Psoas muscle (tissue), 7 donors: ENCODE measurements at regions not wholly inside any gene's neighbourhood (a gene's known extent, or its start where the extent isn't known, plus 50 kb on each side); places are given as distances from the start of the nearest gene placed in this dataset.

Experiments
- ATAC-seq, 4 donors: fragments of 200-7000 bp; cut with Tn5 transposase; one replicate each; pipeline ENCODE4 v1.9.1; 2020; ENCODE audit warnings: moderate library complexity in 3 of 4, mild to moderate bottlenecking in 2 of 4
- DNase-seq, 2 donors: peaks; one replicate each; pipeline ENCODE4 v3.0.0-alpha.2; 2020
- H3K27ac ChIP-seq: fragments of 200-600 bp; one replicate; pipeline ENCODE4 v1.8.0; 2022
- H3K27me3 ChIP-seq, 3 donors: fragments of 200-600 bp in 1 of 3; one replicate each; pipeline versions ENCODE4 v1.6.1 to v1.8.0; 2013 to 2022; ENCODE audit warnings: low read length in 2 of 3, mild to moderate bottlenecking in 2 of 3, moderate library complexity in 1 of 3; ENCODE audit not compliant: insufficient read depth in 3 of 3
- H3K36me3 ChIP-seq, 2 donors: fragments of 200-600 bp in 1 of 2; one replicate each; pipeline versions ENCODE4 v1.6.1 to v1.8.0; 2013 to 2022; ENCODE audit warnings: low read depth in 1 of 2, mild to moderate bottlenecking in 1 of 2, moderate library complexity in 1 of 2; ENCODE audit not compliant: insufficient read depth in 1 of 2
- H3K4me1 ChIP-seq: fragments of 200-600 bp; one replicate; pipeline ENCODE4 v1.8.0; 2022
- H3K4me3 ChIP-seq: fragments of 200-600 bp; one replicate; pipeline ENCODE4 v1.8.0; 2022; ENCODE audit warnings: mild to moderate bottlenecking
- H3K9me3 ChIP-seq: fragments of 200-600 bp; one replicate; pipeline ENCODE4 v1.8.0; 2022
- CTCF ChIP-seq: fragments of 200-600 bp; IDR thresholded peaks from one replicate; pipeline ENCODE4 v1.8.0; 2022; ENCODE audit warnings: antibody characterized with exemption
- whole genome bisulfite sequencing, 3 donors: extraction: QIAGEN DNeasy Blood & Tissue Kit; methylation state at CpG; one replicate each; pipeline versions ENCODE4 v1.1.6 to v1.1.7; 2013; 5-methylcytosine and 5-hydroxymethylcytosine counted together
- intact Hi-C, 2 donors: fragments of 100-400 bp; cut with DNase I; formaldehyde crosslinking; loops; one replicate each; pipeline versions ENCODE4 v1.11.0 to v1.14.2; 2022
- donor health status: healthy with polysubstance abuse.
- donor health status: DM: no; HTN: no; CAD: no; lungs with moderate emphysema.
- donor health status: Bipolar disorder and iron deficiency.
- donor health status: healthy.
- donor health status: DM: yes; HTN: yes; CAD: no.
- donor health status: DM: no; HTN: no; CAD: no.
- donor health status: DM: yes; HTN: yes; CAD: no.

DNA sequence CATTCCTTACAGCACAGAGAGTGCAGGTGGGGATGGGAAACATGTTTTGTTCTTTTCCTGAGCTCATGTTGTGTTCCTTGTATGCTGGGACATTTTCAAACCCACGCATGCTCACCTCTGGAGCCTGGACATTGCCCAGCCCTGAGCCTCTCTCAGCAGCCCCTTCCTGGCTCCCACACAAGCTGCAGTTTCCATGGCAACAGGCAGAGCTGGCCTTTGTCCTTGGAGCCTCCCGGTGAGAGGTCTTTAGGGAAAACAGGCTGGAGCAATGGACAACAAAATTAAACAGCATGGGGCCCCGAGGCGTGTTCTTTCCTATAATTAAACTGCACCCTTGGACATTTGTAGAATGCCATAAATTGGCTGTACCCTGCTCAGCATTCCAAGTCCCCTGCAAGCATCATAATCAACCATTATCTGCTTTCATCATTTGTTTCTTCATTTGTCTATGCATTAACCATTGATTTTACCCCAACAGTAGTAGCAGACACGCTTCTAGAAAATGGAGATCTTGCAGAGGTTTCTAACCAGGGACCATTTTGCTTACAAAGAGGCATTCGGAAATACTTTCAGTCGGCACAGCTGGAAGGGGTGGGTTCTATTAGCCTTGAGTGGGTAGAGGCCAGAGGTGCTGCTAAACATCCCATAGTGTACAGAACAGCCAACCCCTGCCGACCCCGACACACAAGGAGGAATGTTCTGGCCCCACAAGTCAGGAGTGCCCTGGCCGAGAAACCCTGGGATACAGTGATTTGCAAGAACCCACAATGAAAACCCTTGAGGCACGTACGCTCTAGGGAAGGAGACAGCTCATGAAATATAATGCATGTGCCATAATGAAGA is 133.4 kb upstream of the PEG3 start:
- H3K36me3 ChIP-seq, result no peaks in the 10 kb centered on the region
- no peak overlapping the region for H3K27ac ChIP-seq
- ATAC-seq, result no peak
- no peaks in the 10 kb centered on the region for H3K27me3 ChIP-seq
- no peak overlapping the region for H3K4me3 ChIP-seq
- intact Hi-C loops, result no loop called here
- TF ChIP-seq CTCF, result no peak
- WGBS, 3 donors, result 48 to 58% (median 53%) methylated on average over 12 of the region's 12 CpGs
- H3K9me3 ChIP-seq, result no peaks in the 10 kb centered on the region
- DNase-seq, result no peak
- H3K4me1 ChIP-seq, result no peaks in the 10 kb centered on the region

GRCh38 chr19:56974556-56975207 is 134.2 kb upstream of the PEG3 start:
- no peaks in the 10 kb centered on the region for H3K4me1 ChIP-seq
- H3K36me3 ChIP-seq, result no peaks in the 10 kb centered on the region
- no peaks in the 10 kb centered on the region for H3K9me3 ChIP-seq
- no peak for TF ChIP-seq CTCF
- no peak overlapping the region for H3K4me3 ChIP-seq
- intact Hi-C loops, result no loop called here
- no peaks in the 10 kb centered on the region for H3K27me3 ChIP-seq
- WGBS, 3 donors, result 58 to 62% (median 59%) methylated on average over 8 of the region's 8 CpGs
- H3K27ac ChIP-seq, result no peak overlapping the region
- no peak for ATAC-seq
- DNase-seq, result no peak

GRCh38 chr19:56976300-56976699 is 135.8 kb upstream of the PEG3 start:
- DNase-seq (no peak), ATAC-seq (no peak)
- 79 to 90% (median 85%) methylated on average over 4 of the region's 4 CpGs for WGBS, 3 donors
- no peak overlapping the region for H3K27ac ChIP-seq
- H3K4me3 ChIP-seq, result no peak overlapping the region
- intact Hi-C loops, result no loop called here
- no peaks in the 10 kb centered on the region for H3K27me3 ChIP-seq
- H3K9me3 ChIP-seq, result no peaks in the 10 kb centered on the region
- no peak for TF ChIP-seq CTCF
- no peaks in the 10 kb centered on the region for H3K36me3 ChIP-seq
- no peaks in the 10 kb centered on the region for H3K4me1 ChIP-seq

DNA sequence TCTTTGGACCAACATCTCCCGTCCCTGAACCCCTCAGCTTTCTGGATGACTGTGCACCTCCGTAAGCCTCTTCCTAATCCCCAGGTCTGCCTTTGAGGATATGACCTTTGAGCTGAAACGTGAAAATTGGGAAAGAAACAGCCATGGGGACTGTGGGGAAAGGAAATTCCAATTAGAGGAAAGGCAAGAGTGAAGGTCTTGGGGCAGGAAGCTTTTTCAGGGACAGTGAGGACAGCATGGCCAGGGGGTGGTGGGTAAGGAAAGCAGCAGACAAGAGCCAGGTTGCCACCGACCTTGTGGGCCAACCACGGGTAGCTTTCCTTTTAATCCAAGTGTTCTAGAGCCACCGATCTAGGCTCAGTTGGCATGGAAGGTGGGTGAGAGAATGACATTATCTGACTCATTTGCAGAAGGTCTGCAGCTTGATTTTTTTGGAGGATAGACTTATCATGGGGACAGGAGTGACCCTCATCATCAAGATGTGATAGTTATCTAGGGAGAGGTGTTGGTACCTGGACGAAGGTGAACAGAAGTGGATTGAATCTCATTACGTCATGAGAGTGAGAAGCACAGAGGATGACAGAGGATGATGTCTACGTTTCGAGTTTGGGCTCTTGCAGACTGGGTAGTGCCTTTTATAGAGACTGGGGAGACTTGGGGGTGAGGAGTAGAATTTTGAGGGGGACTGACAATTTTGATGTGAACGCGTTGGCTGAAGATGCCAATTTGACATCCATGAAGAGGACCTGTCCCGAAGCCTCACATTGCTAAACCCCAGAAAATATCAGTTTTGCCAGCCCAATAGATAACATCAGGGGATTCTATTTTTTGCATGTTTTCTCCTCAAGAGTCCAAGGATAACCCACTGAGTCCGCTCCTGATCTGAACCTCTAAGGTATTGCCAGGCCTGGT is 136.7 kb upstream of the PEG3 start:
- TF ChIP-seq CTCF, result no peak
- H3K4me3 ChIP-seq, result no peak overlapping the region
- DNase-seq (no peak), ATAC-seq (no peak)
- H3K27ac ChIP-seq, result no peak overlapping the region
- intact Hi-C loops, result no loop called here
- H3K4me1 ChIP-seq, result no peaks in the 10 kb centered on the region
- WGBS, 3 donors, result 84 to 85% (median 84%) methylated on average over 14 of the region's 14 CpGs
- no peaks in the 10 kb centered on the region for H3K9me3 ChIP-seq
- H3K36me3 ChIP-seq, result no peaks in the 10 kb centered on the region
- no peaks in the 10 kb centered on the region for H3K27me3 ChIP-seq
